Esophagus squamous epithelium (tissue), 5 donors: ENCODE measurements at regions not wholly inside any gene's neighbourhood (a gene's known extent, or its start where the extent isn't known, plus 50 kb on each side); places are given as distances from the start of the nearest gene placed in this dataset.

ENCODE experiments used
- DNase-seq: peaks from one replicate; lab custom pipeline; 2025; lab: John Stamatoyannopoulos, UW
- H3K27ac ChIP-seq, 4 donors: fragments of 200-600 bp; sonication (generic); one replicate each; pipeline ENCODE4 v1.5.1; 2016 to 2019; ENCODE audit warnings: mild to moderate bottlenecking in 1 of 4
- H3K27me3 ChIP-seq, 4 donors: fragments of 200-600 bp; sonication (generic); 1 replicate in 3 of 4; 2 replicates in 1 of 4; pipeline versions ENCODE4 v1.5.1 to v1.6.0; 2017 to 2021; ENCODE audit warnings: antibody characterized with exemption in 1 of 4
- H3K36me3 ChIP-seq, 3 donors: fragments of 200-600 bp; sonication (generic); one replicate each; pipeline ENCODE4 v1.5.1; 2016 to 2019
- H3K4me1 ChIP-seq, 3 donors: fragments of 200-600 bp; sonication (generic); one replicate each; pipeline ENCODE4 v1.5.1; 2017 to 2019
- H3K4me3 ChIP-seq, 4 donors: fragments of 200-600 bp; sonication (generic); 1 replicate in 3 of 4; 2 replicates in 1 of 4; pipeline ENCODE4 v1.5.1; 2016 to 2019; ENCODE audit warnings: mild to moderate bottlenecking in 2 of 4, moderate library complexity in 1 of 4
- H3K9me3 ChIP-seq, 3 donors: fragments of 200-600 bp; sonication (generic); one replicate each; pipeline ENCODE4 v1.5.1; 2016 to 2019
- CTCF ChIP-seq, 6 experiments: fragments of 450-650 bp in 4 of 6; fragments of 200-600 bp in 2 of 6; sonication (generic) in 2 of 6; IDR thresholded peaks; one replicate each; pipeline ENCODE4 v1.5.1; 2016 to 2019; ENCODE audit warnings: antibody characterized with exemption in 6 of 6, mild to moderate bottlenecking in 4 of 6, moderate library complexity in 4 of 6
- POLR2A ChIP-seq, 4 donors: fragments of 450-650 bp; IDR thresholded peaks; one replicate each; pipeline ENCODE4 v1.6.1; 2017; ENCODE audit warnings: antibody characterized with exemption in 4 of 4, mild to moderate bottlenecking in 4 of 4, moderate library complexity in 3 of 4
- WGBS, 2 donors: methylation state at CpG; one replicate each; pipeline ENCODE4 v1.1.5; 2018; 5-methylcytosine and 5-hydroxymethylcytosine counted together
- intact Hi-C: fragments of 100-400 bp; cut with DNase I; formaldehyde crosslinking; loops from one replicate; pipeline ENCODE4 v1.15.0; 2022
- donor health status: DM: yes; HTN: yes; CAD: no.

GRCh38 chr4:189046642-189047041 is 894.0 kb upstream of the FRG1 start:
- Histone ChIP-seq H3K27ac (no peak overlapping the region), H3K9me3 (no peaks in the 10 kb centered on the region), H3K4me1 (no peaks in the 10 kb centered on the region), H3K4me3 (no peak overlapping the region), H3K36me3 (no peaks in the 10 kb centered on the region), H3K27me3 (peaks cover 0 to 6% (median 0%) of the 10 kb centered on the region in 4 donors)
- DNase-seq = no peak
- intact Hi-C loops = no loop called here
- WGBS, 2 donors = 65 to 67% methylated on average over 1 of the region's 1 CpG
- TF ChIP-seq CTCF (IDR thresholded peaks at IDR 0.05) (no peak), POLR2A (IDR thresholded peaks at IDR 0.05) (no peak)

- WGBS, 2 donors = 67 to 86% methylated on average over 1 of the region's 1 CpG
- intact Hi-C loops = no loop called here
- H3K27me3 ChIP-seq = peaks cover 0 to 6% (median 0%) of the 10 kb centered on the region in 4 donors
- TF ChIP-seq POLR2A (IDR thresholded peaks at IDR 0.05) = no peak
- no peak for TF ChIP-seq CTCF (IDR thresholded peaks at IDR 0.05)
- H3K36me3 ChIP-seq = no peaks in the 10 kb centered on the region
- H3K4me3 ChIP-seq = no peak overlapping the region
- H3K9me3 ChIP-seq = no peaks in the 10 kb centered on the region
- no peak overlapping the region for H3K27ac ChIP-seq
- DNase-seq = no peak
- H3K4me1 ChIP-seq = no peaks in the 10 kb centered on the region
Measured at GRCh38 chr4:189048119-189048518, 892.6 kb upstream of the FRG1 start.

- Histone ChIP-seq H3K27me3 (peaks cover 0 to 6% (median 0%) of the 10 kb centered on the region in 4 donors), H3K4me1 (no peaks in the 10 kb centered on the region), H3K36me3 (no peaks in the 10 kb centered on the region), H3K27ac (no peak overlapping the region), H3K9me3 (no peaks in the 10 kb centered on the region), H3K4me3 (no peak overlapping the region)
- TF ChIP-seq CTCF (IDR thresholded peaks at IDR 0.05) (no peak), POLR2A (IDR thresholded peaks at IDR 0.05) (no peak)
- intact Hi-C loops = no loop called here
- WGBS, 2 donors = 71 to 75% methylated on average over 8 of the region's 8 CpGs
- DNase-seq = no peak
Measured at GRCh38 chr4:189049682-189050081, 891.0 kb upstream of the FRG1 start.

GRCh38 chr4:189050643-189051042 is 890.0 kb upstream of the FRG1 start:
- intact Hi-C loops = no loop called here
- Histone ChIP-seq H3K36me3 (no peaks in the 10 kb centered on the region), H3K27ac (no peak overlapping the region), H3K4me3 (peak overlapping the region in 1 of 4 donors; percentile 40), H3K9me3 (no peaks in the 10 kb centered on the region), H3K4me1 (no peaks in the 10 kb centered on the region), H3K27me3 (peaks cover 0 to 6% (median 0%) of the 10 kb centered on the region in 4 donors)
- WGBS, 2 donors = 30 to 47% methylated on average over 8 of the region's 8 CpGs
- DNase-seq = no peak
- TF ChIP-seq CTCF (IDR thresholded peaks at IDR 0.05) (no peak), POLR2A (IDR thresholded peaks at IDR 0.05) (no peak)

GRCh38 chr4:189053621-189054020 is 887.1 kb upstream of the FRG1 start:
- Histone ChIP-seq H3K4me3 (no peak overlapping the region), H3K27me3 (peaks cover 0 to 6% (median 0%) of the 10 kb centered on the region in 4 donors), H3K27ac (no peak overlapping the region), H3K9me3 (no peaks in the 10 kb centered on the region), H3K36me3 (no peaks in the 10 kb centered on the region), H3K4me1 (no peaks in the 10 kb centered on the region)
- no peak for DNase-seq
- TF ChIP-seq CTCF (IDR thresholded peaks at IDR 0.05) (no peak), POLR2A (IDR thresholded peaks at IDR 0.05) (no peak)
- 70 to 79% methylated on average over 5 to 7 of the region's 7 CpGs for WGBS, 2 donors
- intact Hi-C loops = no loop called here
